H1 (cell line): ENCODE measurements at regions not wholly inside any gene's neighbourhood (a gene's known extent, or its start where the extent isn't known, plus 50 kb on each side); places are given as distances from the start of the nearest gene placed in this dataset.

ENCODE experiments used
- CTCF ChIA-PET: fragments of 300-600 bp; sonication (Branson Sonifier 250); formaldehyde crosslinking; loops from one replicate; lab custom pipeline; 2021; ENCODE audit not compliant: partially characterized antibody; lab: Charles Lee
- POLR2A ChIA-PET: fragments of 300-600 bp; sonication (Branson Sonifier 250); formaldehyde crosslinking; loops from one replicate; lab custom pipeline; 2021; ENCODE audit warnings: inconsistent platforms; ENCODE audit not compliant: partially characterized antibody; lab: Charles Lee
- DNase-seq, 2 experiments: peaks; one replicate each; pipeline versions ENCODE4 v3.0.0 to v3.0.0-alpha.2; 2010 to 2022; ENCODE audit warnings: low spot score in 2 of 2, low read depth in 1 of 2, mixed read lengths in 1 of 2
- FAIRE-seq: peaks from 2 replicates; lab custom pipeline; 2011; peaks lifted over from hg19 to GRCh38; lab: Jason Lieb, UNC
- H2AFZ ChIP-seq: 2 replicates; pipeline ENCODE4 v1.8.1; 2012; ENCODE audit warnings: low read length, inconsistent platforms
- H2AK5ac ChIP-seq: 2 replicates; pipeline ENCODE4 v1.6.1; 2013; ENCODE audit warnings: low read depth, low read length
- H2BK120ac ChIP-seq: replicated peaks from 2 replicates; pipeline ENCODE3; 2013; ENCODE audit warnings: low read depth, low read length, inconsistent platforms
- H2BK12ac ChIP-seq: 2 replicates; pipeline ENCODE4 v1.6.1; 2013; ENCODE audit warnings: low read depth, low read length
- H2BK15ac ChIP-seq: 2 replicates; pipeline ENCODE4 v1.6.1; 2013; ENCODE audit warnings: low read length
- H2BK20ac ChIP-seq: 2 replicates; pipeline ENCODE4 v1.6.1; 2013; ENCODE audit warnings: low read length
- H2BK5ac ChIP-seq: 2 replicates; pipeline ENCODE4 v1.6.1; 2013; ENCODE audit warnings: low read depth, low read length
- H3K14ac ChIP-seq: 2 replicates; pipeline ENCODE4 v1.6.1; 2013; ENCODE audit warnings: inconsistent platforms; ENCODE audit not compliant: insufficient read length
- H3K18ac ChIP-seq: 2 replicates; pipeline ENCODE4 v1.6.1; 2013; ENCODE audit warnings: low read length; ENCODE audit errors: extremely low read depth
- H3K23ac ChIP-seq: 2 replicates; pipeline ENCODE4 v1.6.1; 2013; ENCODE audit warnings: inconsistent platforms; ENCODE audit not compliant: insufficient read length
- H3K23me2 ChIP-seq: 2 replicates; pipeline ENCODE4 v1.6.1; 2013; ENCODE audit warnings: low read depth, low read length
- H3K27ac ChIP-seq: 2 replicates; pipeline ENCODE4 v1.6.1; 2011; ENCODE audit warnings: low read depth, low read length, inconsistent platforms
- H3K27me3 ChIP-seq, 4 experiments: replicated peaks in 1 of 4; 1 replicate in 1 of 4; 2 replicates in 3 of 4; pipeline versions ENCODE4 v1.6.1 to v1.8.1; 2011 to 2013; ENCODE audit warnings: low read length in 3 of 4, mild to moderate bottlenecking in 3 of 4, inconsistent platforms in 2 of 4, mixed read lengths in 2 of 4, moderate library complexity in 1 of 4; ENCODE audit not compliant: control insufficient read depth in 3 of 4, insufficient read depth in 3 of 4; ENCODE audit errors: extremely low read depth in 1 of 4
- H3K36me3 ChIP-seq, 4 experiments: 2 replicates each; pipeline versions ENCODE4 v1.6.1 to v1.8.1; 2011 to 2013; ENCODE audit warnings: mild to moderate bottlenecking in 4 of 4, low read length in 3 of 4, moderate library complexity in 2 of 4, control low read depth in 1 of 4, inconsistent platforms in 1 of 4; ENCODE audit not compliant: insufficient read depth in 4 of 4, control insufficient read depth in 2 of 4
- H3K4ac ChIP-seq: replicated peaks from 2 replicates; pipeline ENCODE3; 2013; ENCODE audit warnings: low read length, low read depth, mixed read lengths, inconsistent platforms; ENCODE audit not compliant: insufficient read length
- H3K4me1 ChIP-seq, 4 experiments: replicated peaks in 1 of 4; 1 replicate in 1 of 4; 2 replicates in 3 of 4; pipeline versions ENCODE4 v1.6.1 to v1.8.1; 2011 to 2013; ENCODE audit warnings: low read length in 3 of 4, inconsistent platforms in 2 of 4, mixed read lengths in 1 of 4; ENCODE audit not compliant: insufficient read depth in 4 of 4, control insufficient read depth in 3 of 4
- H3K4me2 ChIP-seq, 2 experiments: 2 replicates each; pipeline versions ENCODE4 v1.6.1 to v1.8.1; 2011 to 2013; ENCODE audit warnings: low read depth in 2 of 2, low read length in 2 of 2, control low read depth in 1 of 2, inconsistent platforms in 1 of 2, mild to moderate bottlenecking in 1 of 2; ENCODE audit not compliant: insufficient read depth in 1 of 2
- H3K4me3 ChIP-seq, 4 experiments: fragments of 200-600, 300-600 bp in 1 of 4; sonication (generic), shearing (Covaris generic), sonication (Bioruptor Twin) in 1 of 4; 2 replicates each; pipeline versions ENCODE4 v1.5.1 to v1.8.1; 2011 to 2016; ENCODE audit warnings: low read length in 4 of 4, low read depth in 3 of 4, control low read depth in 2 of 4, inconsistent platforms in 2 of 4, mild to moderate bottlenecking in 2 of 4, mixed read lengths in 1 of 4, moderate library complexity in 1 of 4; ENCODE audit not compliant: insufficient read depth in 2 of 4; ENCODE audit errors: extremely low read depth in 1 of 4
- H3K56ac ChIP-seq: replicated peaks from 2 replicates; pipeline ENCODE3; 2013; ENCODE audit warnings: low read depth, mild to moderate bottlenecking, mixed read lengths, low read length, inconsistent platforms; ENCODE audit not compliant: insufficient read length
- H3K79me1 ChIP-seq: 2 replicates; pipeline ENCODE4 v1.6.1; 2013; ENCODE audit warnings: low read depth, low read length, control low read depth
- H3K79me2 ChIP-seq, 2 experiments: 2 replicates each; pipeline versions ENCODE4 v1.6.1 to v1.8.1; 2012 to 2013; ENCODE audit warnings: low read length in 2 of 2, mild to moderate bottlenecking in 2 of 2, inconsistent platforms in 1 of 2; ENCODE audit not compliant: insufficient read depth in 2 of 2, control insufficient read depth in 1 of 2
- H3K9ac ChIP-seq, 4 experiments: replicated peaks in 1 of 4; 1 replicate in 1 of 4; 2 replicates in 3 of 4; pipeline versions ENCODE4 v1.6.1 to v1.8.1; 2011 to 2013; ENCODE audit warnings: low read depth in 3 of 4, low read length in 3 of 4, control low read depth in 2 of 4, mild to moderate bottlenecking in 2 of 4, moderate library complexity in 2 of 4, inconsistent platforms in 1 of 4; ENCODE audit errors: extremely low read depth in 1 of 4
- H3K9me3 ChIP-seq, 2 experiments: 2 replicates each; pipeline versions ENCODE4 v1.6.1 to v1.8.1; 2012 to 2013; ENCODE audit warnings: mild to moderate bottlenecking in 2 of 2, moderate library complexity in 2 of 2, control low read depth in 1 of 2, inconsistent platforms in 1 of 2, low read depth in 1 of 2, low read length in 1 of 2, mixed read lengths in 1 of 2; ENCODE audit not compliant: insufficient read depth in 2 of 2
- H4K20me1 ChIP-seq, 2 experiments: replicated peaks in 1 of 2; 2 replicates each; pipeline versions ENCODE3 to v1.8.1; 2011 to 2013; ENCODE audit warnings: inconsistent platforms in 2 of 2, low read length in 2 of 2, mild to moderate bottlenecking in 1 of 2; ENCODE audit not compliant: insufficient read depth in 2 of 2, control insufficient read depth in 1 of 2
- H4K5ac ChIP-seq: 2 replicates; pipeline ENCODE4 v1.6.1; 2013; ENCODE audit warnings: low read length, low read depth, mixed read lengths, inconsistent platforms; ENCODE audit not compliant: insufficient read length
- H4K8ac ChIP-seq: 2 replicates; pipeline ENCODE4 v1.8.0; 2013; ENCODE audit warnings: mild to moderate bottlenecking, moderate library complexity, low read length, inconsistent platforms; ENCODE audit not compliant: insufficient read depth; ENCODE audit errors: extremely low read depth
- H4K91ac ChIP-seq: replicated peaks from 2 replicates; pipeline ENCODE3; 2013; ENCODE audit warnings: low read length, mixed read lengths, inconsistent platforms; ENCODE audit not compliant: insufficient read length
- CBX8 ChIP-seq: fragments of 300-800, 300-1000 bp; sonication (generic); IDR thresholded peaks from 2 replicates; pipeline ENCODE4 v1.7.1; 2016; ENCODE audit warnings: low read depth, low read length, borderline replicate concordance
- CEBPB ChIP-seq: IDR thresholded peaks from 2 replicates; pipeline ENCODE4 v1.6.1; 2012; ENCODE audit warnings: low read depth, low read length
- EZH2 ChIP-seq: fragments of 200-600 bp; sonication (generic); IDR thresholded peaks from 2 replicates; pipeline ENCODE4 v1.7.1; 2012; ENCODE audit warnings: low read depth, mild to moderate bottlenecking, moderate library complexity, low read length, inconsistent platforms; ENCODE audit not compliant: severe bottlenecking
- FOSL1 ChIP-seq: IDR thresholded peaks from 2 replicates; pipeline ENCODE4 v1.6.1; 2011; ENCODE audit warnings: mild to moderate bottlenecking, low read depth, low read length, moderate library complexity; ENCODE audit not compliant: insufficient read depth
- NRF1 ChIP-seq: IDR thresholded peaks from 2 replicates; pipeline ENCODE4 v1.6.1; 2011; ENCODE audit warnings: mild to moderate bottlenecking, low read depth, low read length, improper control_type of control experiment
- RFX5 ChIP-seq: IDR thresholded peaks from 2 replicates; pipeline ENCODE4 v1.6.1; 2011; ENCODE audit warnings: low read depth, low read length, improper control_type of control experiment, borderline replicate concordance
- RNF2 ChIP-seq: fragments of 200-900, 300-1000 bp; sonication (generic); IDR thresholded peaks from 2 replicates; pipeline ENCODE4 v1.7.1; 2016; ENCODE audit warnings: borderline replicate concordance, low read depth, mild to moderate bottlenecking, antibody characterized with exemption, low read length; ENCODE audit not compliant: poor library complexity, severe bottlenecking; ENCODE audit errors: missing control alignments
- RXRA ChIP-seq: IDR thresholded peaks from 2 replicates; pipeline ENCODE4 v1.6.1; 2011; ENCODE audit warnings: low read depth, mild to moderate bottlenecking, low read length, moderate library complexity; ENCODE audit not compliant: insufficient read depth
- SIX5 ChIP-seq: IDR thresholded peaks from 2 replicates; pipeline ENCODE4 v1.6.1; 2011; ENCODE audit warnings: mild to moderate bottlenecking, low read depth, low read length
- TBP ChIP-seq: IDR thresholded peaks from 2 replicates; pipeline ENCODE4 v1.6.1; 2011; ENCODE audit warnings: low read depth, low read length, improper control_type of control experiment
- TEAD4 ChIP-seq: IDR thresholded peaks from 2 replicates; pipeline ENCODE4 v1.6.1; 2012; ENCODE audit warnings: low read depth, low read length, inconsistent platforms, mixed read lengths
- WGBS, 2 experiments: shearing (Covaris generic) in 1 of 2; methylation state at CpG; one replicate each; pipeline versions ENCODE4 v1.1.6 to v1.1.7; 2013 to 2015; ENCODE audit warnings: low lambda C conversion rate in 2 of 2, mixed read lengths in 2 of 2, inconsistent platforms in 1 of 2, low coverage in 1 of 2, missing lambda C conversion rate in 1 of 2; ENCODE audit not compliant: insufficient replicate concordance in 2 of 2, insufficient coverage in 1 of 2, insufficient read length in 1 of 2; ENCODE audit errors: extremely low coverage in 1 of 2, missing lambda C conversion rate in 1 of 2; 5-methylcytosine and 5-hydroxymethylcytosine counted together
- TF ChIP-seq, protein P1 (sequence below): IDR thresholded peaks from 2 replicates; pipeline ENCODE4 v1.6.1; 2012; ENCODE audit warnings: inconsistent platforms

DNA sequence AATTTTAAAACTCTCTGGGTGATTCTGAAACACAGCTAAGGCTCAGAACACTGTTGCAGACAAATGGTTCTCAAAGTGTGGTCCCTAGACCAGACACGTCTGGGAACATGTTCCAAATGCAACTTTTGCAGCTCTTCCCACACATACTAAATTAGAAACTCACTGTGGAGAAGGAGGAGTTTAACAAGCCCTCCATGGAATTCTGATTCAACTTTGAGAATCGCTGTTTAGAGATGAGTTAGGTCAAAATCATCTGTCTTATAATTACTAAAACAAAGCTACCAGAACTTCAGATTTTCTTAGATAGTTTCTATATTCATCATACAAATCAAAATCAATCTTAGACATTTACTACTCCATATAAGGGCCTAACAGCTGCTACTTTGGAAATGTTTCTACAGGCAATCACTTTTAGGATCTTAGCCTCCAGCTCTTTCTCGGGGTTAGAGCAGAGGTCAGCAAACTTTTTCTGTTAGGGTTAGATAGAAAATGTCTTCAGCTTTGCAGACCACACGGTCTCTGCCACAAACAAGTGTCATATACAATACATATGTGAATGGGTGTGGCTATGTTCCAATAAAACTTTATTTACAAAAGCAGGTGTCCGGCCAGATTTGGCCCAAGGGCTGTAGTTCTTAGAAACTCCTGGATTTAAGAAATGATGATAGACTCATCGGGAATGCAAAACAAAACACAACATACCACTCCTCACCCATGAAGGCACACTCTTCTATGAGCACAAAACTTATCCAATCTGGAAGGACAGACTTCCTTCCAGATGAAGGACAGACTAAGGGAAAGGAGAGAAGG lies 50.0 kb upstream of the ARHGAP18 start:
- Histone ChIP-seq H4K8ac (no peak overlapping the region), H4K20me1 (no peaks in the 10 kb centered on the region), H2AK5ac (no peak overlapping the region), H3K23ac (no peak overlapping the region), H3K4me2 (no peak overlapping the region), H3K14ac (no peak overlapping the region), H3K4me1 (no peaks in the 10 kb centered on the region), H2BK12ac (no peak overlapping the region), H3K79me1 (no peaks in the 10 kb centered on the region), H4K5ac (no peak overlapping the region), H2BK20ac (no peak overlapping the region), H2BK5ac (no peak overlapping the region), H3K4me3 (no peak overlapping the region), H3K9me3 (no peaks in the 10 kb centered on the region), H3K79me2 (no peaks in the 10 kb centered on the region), H3K18ac (no peak overlapping the region), H3K56ac (no peak overlapping the region), H2BK120ac (no peak overlapping the region), H3K4ac (no peak overlapping the region), H3K9ac (no peak overlapping the region), H4K91ac (no peak overlapping the region), H3K27ac (no peak overlapping the region), H2BK15ac (no peak overlapping the region), H2AFZ (no peak overlapping the region), H3K23me2 (no peaks in the 10 kb centered on the region), H3K36me3 (no peaks in the 10 kb centered on the region), H3K27me3 (no peaks in the 10 kb centered on the region)
- WGBS, 2 experiments = 95% methylated on average over 6 of the region's 6 CpGs; no CpG with 5 or more reads in 1 of the 2 experiments
- FAIRE-seq (no peak), DNase-seq (no peak)
- POLR2A ChIA-PET = interaction anchor here (0.7 kb wide), 1 partner anchor 94 kb away, joined by 3 read pairs; no protein-coding TSS in a partner anchor
- CTCF ChIA-PET = interaction anchor here (0.8 to 1.3 kb wide), 4 partner anchors 15 to 75 kb away, joined by 3 to 7 read pairs (median 5); no protein-coding TSS in a partner anchor
- no peak for TF ChIP-seq FOSL1
- TF ChIP-seq CBX8 = no peak
- no peak for TF ChIP-seq TBP
- no peak for TF ChIP-seq NRF1
- no peak for TF ChIP-seq TEAD4
- TF ChIP-seq, protein P1, sequence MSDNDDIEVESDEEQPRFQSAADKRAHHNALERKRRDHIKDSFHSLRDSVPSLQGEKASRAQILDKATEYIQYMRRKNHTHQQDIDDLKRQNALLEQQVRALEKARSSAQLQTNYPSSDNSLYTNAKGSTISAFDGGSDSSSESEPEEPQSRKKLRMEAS = no peak
- no peak for TF ChIP-seq SIX5
- no peak for TF ChIP-seq EZH2
- TF ChIP-seq RNF2 = no peak
- TF ChIP-seq RXRA = no peak
- no peak for TF ChIP-seq RFX5
- no peak for TF ChIP-seq CEBPB
